GM12878 (cell line): ENCODE measurements at regions not wholly inside any gene's neighbourhood (a gene's known extent, or its start where the extent isn't known, plus 50 kb on each side); places are given as distances from the start of the nearest gene placed in this dataset.

ENCODE experiments used
- ATAC-seq: fragments of 200-7000 bp; cut with Tn5 transposase; 3 replicates; pipeline ENCODE4 v1.9.1; 2020; ENCODE audit warnings: mild to moderate bottlenecking, moderate library complexity
- BruUV-seq: library from RNA; stranded (reverse); fragments of 400-500 nt; replicated peaks from 2 replicates; lab custom pipeline; 2021; lab: Mats Ljungman, UMichigan
- CTCF ChIA-PET: fragments of 300-600 bp; sonication (Branson Sonifier 250); formaldehyde crosslinking; extraction: SDS; loops from one replicate; lab custom pipeline; 2021; ENCODE audit warnings: inconsistent platforms; lab: Yijun Ruan, JAX
- POLR2A ChIA-PET: fragments of 350-600 bp; formaldehyde crosslinking; extraction: SDS; loops from one replicate; lab custom pipeline; 2021; ENCODE audit warnings: inconsistent platforms; lab: Charles Lee
- RAD21 ChIA-PET: fragments of 300-600 bp; sonication (Branson Sonifier 250); formaldehyde crosslinking; loops from one replicate; lab custom pipeline; 2023; ENCODE audit warnings: antibody characterized with exemption; ENCODE audit not compliant: unreplicated experiment; lab: Charles Lee
- SMC1A ChIA-PET: fragments of 300-600 bp; sonication (Branson Sonifier 250); formaldehyde crosslinking; loops from one replicate; lab custom pipeline; 2023; ENCODE audit not compliant: unreplicated experiment, uncharacterized antibody; lab: Charles Lee
- DNase-seq: peaks from one replicate; pipeline ENCODE4 v3.0.0-alpha.2; 2011; ENCODE audit warnings: low read depth, low spot score
- FAIRE-seq: peaks from 3 replicates; lab custom pipeline; 2011; peaks lifted over from hg19 to GRCh38; lab: Jason Lieb, UNC
- H2AFZ ChIP-seq: 2 replicates; pipeline ENCODE4 v1.6.0; 2011; ENCODE audit warnings: low read depth, low read length, control low read depth; ENCODE audit not compliant: control insufficient read depth
- H3K27ac ChIP-seq: 2 replicates; pipeline ENCODE4 v1.5.1; 2011; ENCODE audit warnings: control low read depth; ENCODE audit not compliant: control insufficient read depth, insufficient read depth
- H3K27me3 ChIP-seq, 2 experiments: replicated peaks in 1 of 2; 2 replicates each; pipeline versions ENCODE4 v1.6.0 to v1.6.1; 2011; ENCODE audit warnings: low read length in 1 of 2; ENCODE audit not compliant: control insufficient read depth in 2 of 2, insufficient read depth in 2 of 2
- H3K36me3 ChIP-seq, 2 experiments: 2 replicates each; pipeline ENCODE4 v1.5.1; 2011; ENCODE audit warnings: low read length in 1 of 2; ENCODE audit not compliant: control insufficient read depth in 2 of 2, insufficient read depth in 2 of 2
- H3K4me1 ChIP-seq: 2 replicates; pipeline ENCODE4 v1.6.1; 2011; ENCODE audit warnings: mild to moderate bottlenecking, low read length, moderate library complexity, mixed read lengths; ENCODE audit not compliant: control insufficient read depth, insufficient read depth
- H3K4me2 ChIP-seq: 2 replicates; pipeline ENCODE4 v1.6.0; 2011; ENCODE audit warnings: control low read depth; ENCODE audit not compliant: control insufficient read depth, insufficient read depth
- H3K4me3 ChIP-seq: fragments of 200-600 bp; sonication (generic); 2 replicates; pipeline ENCODE4 v1.5.1; 2016
- H3K79me2 ChIP-seq: 2 replicates; pipeline ENCODE4 v1.6.0; 2011; ENCODE audit warnings: low read length; ENCODE audit not compliant: control insufficient read depth, insufficient read depth
- H3K9ac ChIP-seq: 2 replicates; pipeline ENCODE4 v1.8.0; 2011; ENCODE audit warnings: low read length, control low read depth, mixed read lengths; ENCODE audit not compliant: control insufficient read depth, insufficient read depth
- H3K9me3 ChIP-seq: replicated peaks from 3 replicates; pipeline ENCODE4 v1.5.1; 2011; ENCODE audit warnings: mild to moderate bottlenecking, low read length; ENCODE audit not compliant: control insufficient read depth, insufficient read depth
- H4K20me1 ChIP-seq: 2 replicates; pipeline ENCODE4 v1.6.0; 2011; ENCODE audit not compliant: control insufficient read depth, insufficient read depth
- E2F8 ChIP-seq: fragments of 450-650 bp; IDR thresholded peaks from 2 replicates; pipeline ENCODE4 v1.6.1; 2018; ENCODE audit warnings: mild to moderate bottlenecking, low read depth, moderate library complexity; ENCODE audit not compliant: partially characterized antibody
- EP300 ChIP-seq, 2 experiments: fragments of 150-350 bp in 1 of 2; IDR thresholded peaks; 2 replicates each; pipeline ENCODE4 v1.6.1; 2011 to 2012; ENCODE audit warnings: low read depth in 2 of 2, low read length in 2 of 2, borderline replicate concordance in 1 of 2, improper control_type of control experiment in 1 of 2, inconsistent platforms in 1 of 2; ENCODE audit not compliant: control insufficient read depth in 1 of 2
- FOXK2 ChIP-seq: fragments of 450-650 bp; IDR thresholded peaks from 2 replicates; pipeline ENCODE4 v1.6.1; 2017; ENCODE audit warnings: mild to moderate bottlenecking, moderate library complexity
- MTA2 ChIP-seq: fragments of 450-650 bp; IDR thresholded peaks from 2 replicates; pipeline ENCODE4 v1.6.1; 2016; ENCODE audit warnings: low read depth, mild to moderate bottlenecking, moderate library complexity
- NFYA ChIP-seq: IDR thresholded peaks from 2 replicates; pipeline ENCODE4 v1.6.1; 2011; ENCODE audit warnings: low read depth, mild to moderate bottlenecking, low read length, improper control_type of control experiment, borderline replicate concordance
- NR2F1 ChIP-seq: fragments of 450-650 bp; conservative IDR thresholded peaks from 2 replicates; pipeline ENCODE4 v1.6.1; 2017; ENCODE audit warnings: mild to moderate bottlenecking
- SUPT20H ChIP-seq: IDR thresholded peaks from 2 replicates; pipeline ENCODE4 v1.6.1; 2011; ENCODE audit warnings: low read depth, mild to moderate bottlenecking, low read length, moderate library complexity, borderline replicate concordance; ENCODE audit not compliant: control insufficient read depth
- TAF1 ChIP-seq: IDR thresholded peaks from 2 replicates; pipeline ENCODE4 v1.6.1; 2011; ENCODE audit warnings: mild to moderate bottlenecking, low read depth, low read length, borderline replicate concordance
- ZBTB11 ChIP-seq: fragments of 450-650 bp; formaldehyde crosslinking; IDR thresholded peaks from 2 replicates; pipeline ENCODE4 v1.5.0; 2022; ENCODE audit warnings: mild to moderate bottlenecking, missing genetic modification characterization
- WGBS: methylation state at CpG from one replicate; pipeline ENCODE4 v1.1.6; 2016; ENCODE audit warnings: low lambda C conversion rate; ENCODE audit not compliant: insufficient replicate concordance, insufficient coverage; ENCODE audit errors: missing lambda C conversion rate; 5-methylcytosine and 5-hydroxymethylcytosine counted together
- in situ Hi-C: fragments of 300-500 bp; cut with MboI; formaldehyde crosslinking; loops from 9 replicates; pipeline ENCODE4 v1.14.3; 2018; ENCODE audit warnings: mixed read lengths
- intact Hi-C: fragments of 100-400 bp; cut with micrococcal nuclease; formaldehyde crosslinking; loops from one replicate; pipeline ENCODE4 v1.14.2; 2022; ENCODE audit not compliant: unreplicated experiment

- TF ChIP-seq SUPT20H: no peak
- TF ChIP-seq NFYA: no peak
- TF ChIP-seq ZBTB11 (CRISPR knock-in tag): no peak
- no peak for TF ChIP-seq NR2F1
- no peak for TF ChIP-seq E2F8
- no peak for TF ChIP-seq FOXK2
- no peak for TF ChIP-seq TAF1
- no peak for TF ChIP-seq EP300 (IDR thresholded peaks at IDR 0.05; ENCODE audit: borderline replicate concordance in 1 of 2, control insufficient read depth in 1 of 2, low read depth in 2 of 2, low read length in 2 of 2)
- no peak for TF ChIP-seq MTA2
- Histone ChIP-seq H3K36me3 (no peaks in the 10 kb centered on the region), H3K4me3 (no peak overlapping the region), H2AFZ (no peak overlapping the region), H3K9me3 (no peaks in the 10 kb centered on the region), H3K4me2 (no peak overlapping the region), H3K4me1 (no peaks in the 10 kb centered on the region), H3K9ac (no peak overlapping the region), H3K79me2 (no peaks in the 10 kb centered on the region), H3K27ac (no peak overlapping the region), H4K20me1 (no peaks in the 10 kb centered on the region; the same call in 1 of the 2 replicates), H3K27me3 (peaks cover 2 to 3% of the 10 kb centered on the region in 2 experiments)
- intact Hi-C loops: no loop called here
- BruUV-seq: no TSS peak
- POLR2A ChIA-PET: no interaction called here
- CTCF ChIA-PET: interaction anchor here (0.8 to 1.9 kb wide), 4 partner anchors 11 to 238 kb away, joined by 3 to 4 read pairs (median 3); no protein-coding TSS in a partner anchor
- SMC1A ChIA-PET: interaction anchor here (0.6 kb wide), 1 partner anchor 1433 kb away, joined by 3 read pairs; no protein-coding TSS in a partner anchor
- WGBS: 47% methylated on average over 19 of the region's 19 CpGs
- ATAC-seq: no peak
- DNase-seq: no peak
- in situ Hi-C loops: no loop called here
- RAD21 ChIA-PET: no interaction called here
- no peak for FAIRE-seq
These were observed 232.0 kb upstream of the GSE1 start for GRCh38 chr16:85380905-85381737.
